ENCODE measurements at regions not wholly inside any gene's neighbourhood (a gene's known extent, or its start where the extent isn't known, plus 50 kb on each side); places are given as distances from the start of the nearest gene placed in this dataset.
"Not testable (repeated sequence)": the region's sequence is repeated elsewhere in the genome, so short reads cannot be mapped to it uniquely, and the experiment has no call there.

DNA sequence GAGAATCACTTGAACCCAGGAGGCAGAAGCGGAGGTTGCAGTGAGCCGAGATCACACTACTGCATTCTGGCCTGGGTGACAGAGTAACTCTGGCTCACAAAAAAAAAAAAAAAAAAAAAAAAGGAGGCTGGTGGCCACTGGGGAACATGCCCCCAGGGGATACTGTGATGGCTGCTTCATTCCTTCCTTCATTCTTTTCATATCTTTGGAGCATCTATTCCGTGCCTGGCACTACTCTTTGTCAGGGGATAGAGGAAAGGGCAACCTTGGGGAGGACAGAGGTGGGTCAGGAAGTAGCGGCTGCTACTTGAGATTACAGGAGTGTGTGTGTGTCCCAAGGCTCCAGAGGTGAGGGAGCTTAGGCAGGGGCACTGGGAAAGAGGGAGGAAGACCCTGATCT, 236.4 kb upstream of the NUPR2 start:
- H3K36me3 ChIP-seq (ENCODE audit: control insufficient read depth, insufficient read depth, low read length); H3K27me3 ChIP-seq (ENCODE audit: control insufficient read depth, insufficient read depth, low read length); H3K9ac ChIP-seq (ENCODE audit: low read depth, low read length); H3K4me1 ChIP-seq (ENCODE audit: control insufficient read depth, insufficient read depth, low read length); H3K27ac ChIP-seq (ENCODE audit: low read depth, low read length); H3K4me3 ChIP-seq (ENCODE audit: low read depth, low read length): not testable (repeated sequence)
- H3K9me3 ChIP-seq (ENCODE audit: control insufficient read depth, insufficient read depth, low read length): peaks cover 34% of the 10 kb centered on the region

DNA sequence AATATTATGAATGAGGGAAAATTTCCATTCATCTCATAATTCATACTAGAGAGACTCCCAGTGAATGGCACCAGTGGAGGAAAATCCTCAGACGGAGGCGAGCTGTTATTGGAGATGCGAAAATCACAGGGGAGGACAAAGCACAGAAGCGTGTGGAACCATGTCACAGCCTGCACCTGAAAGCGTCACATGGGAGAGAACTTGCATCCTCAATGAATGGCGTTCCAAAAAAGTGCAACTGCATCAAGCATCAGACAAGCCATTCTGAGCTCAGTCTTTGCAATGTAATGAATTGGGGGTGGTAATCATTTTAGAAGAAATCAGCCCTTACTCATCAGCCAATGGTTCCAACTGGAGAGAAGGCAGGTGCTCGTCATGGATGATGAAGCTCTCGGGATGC, 235.0 kb upstream of the NUPR2 start:
- H3K4me3 ChIP-seq (ENCODE audit: low read depth, low read length); H3K27ac ChIP-seq (ENCODE audit: low read depth, low read length); H3K27me3 ChIP-seq (ENCODE audit: control insufficient read depth, insufficient read depth, low read length); H3K4me1 ChIP-seq (ENCODE audit: control insufficient read depth, insufficient read depth, low read length); H3K9ac ChIP-seq (ENCODE audit: low read depth, low read length); H3K36me3 ChIP-seq (ENCODE audit: control insufficient read depth, insufficient read depth, low read length): not testable (repeated sequence)
- peaks cover 36% of the 10 kb centered on the region for H3K9me3 ChIP-seq (ENCODE audit: control insufficient read depth, insufficient read depth, low read length)

DNA sequence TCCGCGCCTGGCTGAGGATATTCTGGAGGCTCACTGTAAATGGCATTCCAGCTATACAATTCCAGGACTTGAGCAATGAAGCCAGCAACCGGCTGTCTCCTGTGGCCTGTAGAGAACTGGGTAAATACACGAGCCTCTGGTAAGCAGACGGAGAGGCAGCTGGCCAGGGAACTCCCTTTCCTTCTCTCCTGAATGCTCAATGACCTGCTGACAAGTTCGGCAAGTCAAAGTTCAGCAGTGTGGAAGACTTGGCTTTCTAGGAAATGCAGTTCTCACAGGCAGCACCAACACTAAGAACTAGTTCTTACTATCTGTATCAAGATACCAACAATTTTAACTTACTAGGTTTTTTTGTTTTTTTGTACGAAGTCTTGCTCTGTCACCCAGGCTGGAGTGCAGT, 232.1 kb upstream of the NUPR2 start:
- not testable (repeated sequence) for H3K27me3 ChIP-seq (ENCODE audit: control insufficient read depth, insufficient read depth, low read length); H3K4me3 ChIP-seq (ENCODE audit: low read depth, low read length); H3K4me1 ChIP-seq (ENCODE audit: control insufficient read depth, insufficient read depth, low read length); H3K9ac ChIP-seq (ENCODE audit: low read depth, low read length); H3K36me3 ChIP-seq (ENCODE audit: control insufficient read depth, insufficient read depth, low read length); H3K27ac ChIP-seq (ENCODE audit: low read depth, low read length)
- peaks cover 27% of the 10 kb centered on the region for H3K9me3 ChIP-seq (ENCODE audit: control insufficient read depth, insufficient read depth, low read length)

DNA sequence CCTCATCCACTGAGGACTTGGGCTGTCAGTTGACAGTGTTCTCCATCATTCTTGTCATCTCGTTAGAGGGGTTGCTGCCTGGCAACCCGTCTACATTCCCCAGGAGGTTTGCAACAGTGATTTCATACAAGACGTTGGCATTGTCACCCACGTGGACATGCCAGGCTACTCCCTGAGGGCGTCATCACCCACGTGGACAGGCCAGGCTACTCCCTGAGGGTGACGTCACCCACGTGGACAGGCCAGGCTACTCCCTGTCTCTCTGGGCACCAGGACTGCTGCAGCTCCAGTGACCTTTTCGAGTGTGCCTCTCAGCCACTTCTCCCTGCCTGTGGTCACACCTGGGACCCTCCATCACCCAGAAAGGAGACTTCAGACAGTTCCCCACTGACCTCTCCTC, 212.1 kb upstream of the NUPR2 start:
- not testable (repeated sequence) for H3K36me3 ChIP-seq (ENCODE audit: control insufficient read depth, insufficient read depth, low read length); H3K4me3 ChIP-seq (ENCODE audit: low read depth, low read length); H3K9ac ChIP-seq (ENCODE audit: low read depth, low read length); H3K27me3 ChIP-seq (ENCODE audit: control insufficient read depth, insufficient read depth, low read length); H3K27ac ChIP-seq (ENCODE audit: low read depth, low read length); H3K4me1 ChIP-seq (ENCODE audit: control insufficient read depth, insufficient read depth, low read length)
- H3K9me3 ChIP-seq (ENCODE audit: control insufficient read depth, insufficient read depth, low read length): peaks cover 34% of the 10 kb centered on the region

DNA sequence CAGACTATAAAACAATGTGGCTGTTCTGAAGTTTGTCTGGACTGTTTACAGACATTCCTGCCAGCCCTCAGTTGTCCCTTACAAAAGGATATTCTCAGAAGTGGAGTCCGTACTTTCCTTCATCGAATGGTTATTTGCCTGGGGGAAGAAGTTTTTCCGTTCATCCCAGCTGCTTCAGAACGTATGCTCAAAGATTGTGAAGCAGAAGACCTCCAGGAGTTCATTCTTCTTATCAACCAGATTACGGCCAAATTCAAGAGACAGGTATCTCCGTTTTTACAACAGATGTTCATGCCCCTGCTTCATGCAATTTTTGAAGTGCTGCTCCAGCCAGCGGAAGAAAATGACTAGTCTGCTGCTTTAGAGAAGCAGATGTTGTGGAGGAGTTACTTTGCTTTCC, 174.3 kb upstream of the NUPR2 start:
- no peaks in the 10 kb centered on the region for H3K36me3 ChIP-seq (ENCODE audit: control insufficient read depth, insufficient read depth, low read length)
- H3K4me3 ChIP-seq (ENCODE audit: low read depth, low read length): no peak overlapping the region
- peaks cover 65% of the 10 kb centered on the region for H3K9me3 ChIP-seq (ENCODE audit: control insufficient read depth, insufficient read depth, low read length)
- H3K9ac ChIP-seq (ENCODE audit: low read depth, low read length): no peak overlapping the region
- no peak overlapping the region for H3K27ac ChIP-seq (ENCODE audit: low read depth, low read length)
- no peaks in the 10 kb centered on the region for H3K27me3 ChIP-seq (ENCODE audit: control insufficient read depth, insufficient read depth, low read length)
- H3K4me1 ChIP-seq (ENCODE audit: control insufficient read depth, insufficient read depth, low read length): no peaks in the 10 kb centered on the region

DNA sequence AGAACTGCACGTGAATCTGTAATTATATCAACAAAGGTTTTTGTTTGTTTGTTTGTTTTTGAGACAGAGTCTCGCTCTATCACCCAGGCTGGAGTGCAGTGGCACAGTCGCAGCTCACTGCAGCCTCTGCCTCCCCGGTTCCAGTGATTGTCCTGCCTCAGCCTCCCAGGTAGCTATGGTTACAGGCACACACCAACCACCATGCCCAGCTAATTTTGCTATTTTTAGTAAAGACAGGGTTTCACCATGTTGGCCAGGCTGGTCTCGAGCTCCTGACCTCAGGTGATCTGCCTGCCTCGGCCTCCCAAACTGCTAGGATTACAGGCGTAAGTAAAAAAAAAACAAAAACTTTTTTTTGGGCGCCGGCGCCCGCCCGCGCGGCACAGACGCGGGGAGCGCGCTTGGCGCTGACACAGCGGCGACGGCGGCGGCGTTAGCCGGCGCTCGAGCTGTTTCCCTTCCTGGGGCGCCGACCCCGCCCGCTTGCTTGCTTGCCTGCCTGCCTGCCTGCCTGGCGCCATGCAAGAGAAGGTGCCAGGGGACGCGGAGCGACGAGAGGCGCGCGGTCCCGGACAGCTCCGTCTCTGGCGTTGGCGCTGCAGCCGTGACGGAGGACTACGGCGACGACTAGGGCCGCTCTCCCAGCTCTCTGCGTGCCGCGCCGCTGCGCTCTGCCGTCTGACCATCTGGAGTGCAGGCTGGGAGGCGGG, 171.4 kb upstream of the NUPR2 start:
- H3K9me3 ChIP-seq (ENCODE audit: control insufficient read depth, insufficient read depth, low read length): peaks cover 71% of the 10 kb centered on the region
- H3K27me3 ChIP-seq (ENCODE audit: control insufficient read depth, insufficient read depth, low read length): no peaks in the 10 kb centered on the region
- no peak overlapping the region for H3K27ac ChIP-seq (ENCODE audit: low read depth, low read length)

DNA sequence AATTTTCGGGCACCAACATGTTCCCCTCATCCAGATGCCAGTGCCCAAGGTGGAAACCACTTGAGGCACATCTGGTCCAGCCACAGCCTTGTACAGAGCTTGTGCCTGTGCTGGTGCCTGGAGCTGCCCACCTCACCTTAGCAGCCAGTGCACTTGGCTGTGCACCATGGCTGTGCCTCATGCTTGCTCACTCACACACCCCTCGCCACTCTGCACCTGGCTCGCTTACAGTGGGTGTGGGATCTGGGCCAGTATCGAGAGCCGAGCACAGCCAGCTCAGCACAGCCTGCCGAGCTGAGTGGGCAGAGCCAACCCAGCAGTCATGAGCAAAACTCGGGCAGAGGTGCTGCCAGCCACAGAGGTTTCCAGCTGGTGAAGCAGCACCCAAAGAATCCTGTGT, 139.9 kb upstream of the NUPR2 start:
- Histone ChIP-seq H3K36me3 (ENCODE audit: control insufficient read depth, insufficient read depth, low read length) (no peaks in the 10 kb centered on the region), H3K4me1 (ENCODE audit: control insufficient read depth, insufficient read depth, low read length) (no peaks in the 10 kb centered on the region), H3K27me3 (ENCODE audit: control insufficient read depth, insufficient read depth, low read length) (no peaks in the 10 kb centered on the region), H3K4me3 (ENCODE audit: low read depth, low read length) (no peak overlapping the region), H3K9me3 (ENCODE audit: control insufficient read depth, insufficient read depth, low read length) (peaks cover 91% of the 10 kb centered on the region), H3K9ac (ENCODE audit: low read depth, low read length) (no peak overlapping the region), H3K27ac (ENCODE audit: low read depth, low read length) (no peak overlapping the region)

More for the DNA sequence above, 171.4 kb upstream of the NUPR2 start:
- Histone ChIP-seq H3K4me1 (ENCODE audit: control insufficient read depth, insufficient read depth, low read length) (no peaks in the 10 kb centered on the region), H3K36me3 (ENCODE audit: control insufficient read depth, insufficient read depth, low read length) (no peaks in the 10 kb centered on the region), H3K4me3 (ENCODE audit: low read depth, low read length) (no peak overlapping the region), H3K9ac (ENCODE audit: low read depth, low read length) (no peak overlapping the region)

DNA sequence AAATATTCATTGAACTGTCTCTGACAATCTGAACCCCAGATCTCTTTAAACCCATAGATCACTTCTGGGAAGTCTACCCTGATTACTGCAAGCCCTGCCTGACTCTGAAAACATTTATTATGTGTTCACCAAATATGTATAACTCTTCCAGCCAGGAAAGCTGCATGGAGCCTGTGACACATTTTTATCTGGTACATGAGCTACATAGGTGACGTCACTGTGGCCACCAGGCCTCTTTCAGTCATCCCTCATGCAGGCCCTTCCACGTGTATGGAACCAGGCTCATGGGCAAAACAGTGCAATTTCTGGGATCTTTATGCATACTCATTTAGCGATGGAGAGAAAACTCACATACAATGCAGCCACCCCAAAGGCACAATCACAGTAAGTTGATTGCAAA, 133.9 kb upstream of the NUPR2 start:
- no peaks in the 10 kb centered on the region for H3K27me3 ChIP-seq (ENCODE audit: control insufficient read depth, insufficient read depth, low read length)
- no peak overlapping the region for H3K9ac ChIP-seq (ENCODE audit: low read depth, low read length)
- H3K4me3 ChIP-seq (ENCODE audit: low read depth, low read length): no peak overlapping the region; the same call in 1 of the 2 replicates
- H3K27ac ChIP-seq (ENCODE audit: low read depth, low read length): no peak overlapping the region
- no peaks in the 10 kb centered on the region for H3K4me1 ChIP-seq (ENCODE audit: control insufficient read depth, insufficient read depth, low read length)
- peaks cover 95% of the 10 kb centered on the region for H3K9me3 ChIP-seq (ENCODE audit: control insufficient read depth, insufficient read depth, low read length)
- no peaks in the 10 kb centered on the region for H3K36me3 ChIP-seq (ENCODE audit: control insufficient read depth, insufficient read depth, low read length)

DNA sequence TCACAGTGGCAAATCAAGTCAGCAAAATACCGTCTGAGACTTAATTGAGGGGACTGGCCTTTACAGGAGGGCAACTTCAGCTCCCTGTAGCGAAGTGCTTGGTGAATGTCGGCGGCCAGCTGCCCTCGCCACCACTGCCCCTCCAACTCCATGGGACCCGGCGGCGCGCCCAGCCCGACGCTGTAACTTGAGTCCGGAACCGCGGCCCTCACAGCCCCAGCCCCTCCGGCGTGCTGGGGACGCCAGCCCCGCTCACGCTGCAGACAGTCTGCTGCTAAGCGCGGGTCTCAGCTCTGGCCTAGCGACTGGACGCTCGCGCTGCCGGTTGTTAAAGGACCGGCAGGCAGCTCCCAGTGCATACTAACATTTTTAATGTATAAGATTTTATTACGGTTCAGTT, 113.4 kb upstream of the NUPR2 start:
- Histone ChIP-seq H3K9me3 (ENCODE audit: control insufficient read depth, insufficient read depth, low read length) (peaks cover 79% of the 10 kb centered on the region), H3K4me1 (ENCODE audit: control insufficient read depth, insufficient read depth, low read length) (no peaks in the 10 kb centered on the region), H3K27me3 (ENCODE audit: control insufficient read depth, insufficient read depth, low read length) (no peaks in the 10 kb centered on the region), H3K27ac (ENCODE audit: low read depth, low read length) (no peak overlapping the region), H3K36me3 (ENCODE audit: control insufficient read depth, insufficient read depth, low read length) (no peaks in the 10 kb centered on the region), H3K9ac (ENCODE audit: low read depth, low read length) (no peak overlapping the region), H3K4me3 (ENCODE audit: low read depth, low read length) (no peak overlapping the region)

DNA sequence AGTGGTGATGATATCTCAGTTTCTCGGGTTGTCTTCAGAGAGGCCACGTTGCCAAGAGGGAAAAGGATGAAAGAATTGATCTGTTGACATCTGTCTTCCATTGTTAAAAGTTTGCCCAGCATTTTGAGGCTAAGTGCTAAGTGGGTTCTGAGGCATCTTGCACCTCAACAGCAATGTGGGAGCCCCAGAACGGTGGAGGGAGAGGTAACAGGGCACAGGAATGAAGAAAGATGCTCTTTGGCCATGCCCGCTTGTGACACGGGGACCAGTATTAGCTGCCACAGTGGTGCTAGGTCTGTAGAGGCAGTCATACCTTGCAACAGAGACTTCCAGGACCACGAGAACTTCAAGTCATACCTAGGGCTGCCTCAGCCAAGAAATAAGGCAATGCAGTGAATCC, 106.6 kb upstream of the NUPR2 start:
- Histone ChIP-seq H3K27me3 (ENCODE audit: control insufficient read depth, insufficient read depth, low read length) (no peaks in the 10 kb centered on the region), H3K27ac (ENCODE audit: low read depth, low read length) (no peak overlapping the region), H3K4me3 (ENCODE audit: low read depth, low read length) (peak overlapping the region; percentile 9; the same call in 1 of the 2 replicates), H3K36me3 (ENCODE audit: control insufficient read depth, insufficient read depth, low read length) (no peaks in the 10 kb centered on the region), H3K9ac (ENCODE audit: low read depth, low read length) (no peak overlapping the region), H3K9me3 (ENCODE audit: control insufficient read depth, insufficient read depth, low read length) (peaks cover 92% of the 10 kb centered on the region), H3K4me1 (ENCODE audit: control insufficient read depth, insufficient read depth, low read length) (no peaks in the 10 kb centered on the region)

DNA sequence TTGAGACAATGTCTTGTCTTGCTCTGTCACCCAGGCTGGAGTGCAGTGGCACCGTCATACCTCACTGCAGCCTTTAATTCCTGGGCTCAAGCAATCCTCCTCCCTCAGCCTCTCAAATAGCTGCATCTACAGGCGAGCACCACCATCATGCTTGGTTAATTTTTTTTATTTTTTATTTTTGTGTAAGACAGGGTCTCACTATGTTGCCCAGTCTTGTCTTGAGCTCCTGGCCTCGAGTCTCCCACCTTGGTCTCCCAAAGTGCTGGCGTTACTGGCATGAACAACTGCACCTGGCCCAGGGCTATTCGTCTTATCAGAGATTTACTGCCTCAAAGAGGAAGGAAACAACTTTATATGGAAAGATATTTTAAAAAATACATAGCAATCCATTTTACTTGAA, 102.8 kb upstream of the NUPR2 start:
- H3K9me3 ChIP-seq (ENCODE audit: control insufficient read depth, insufficient read depth, low read length): peaks cover 95% of the 10 kb centered on the region
- no peaks in the 10 kb centered on the region for H3K27me3 ChIP-seq (ENCODE audit: control insufficient read depth, insufficient read depth, low read length)
- no peak overlapping the region for H3K27ac ChIP-seq (ENCODE audit: low read depth, low read length)
- H3K4me1 ChIP-seq (ENCODE audit: control insufficient read depth, insufficient read depth, low read length): no peaks in the 10 kb centered on the region
- H3K36me3 ChIP-seq (ENCODE audit: control insufficient read depth, insufficient read depth, low read length): no peaks in the 10 kb centered on the region
- no peak overlapping the region for H3K9ac ChIP-seq (ENCODE audit: low read depth, low read length)
- no peak overlapping the region for H3K4me3 ChIP-seq (ENCODE audit: low read depth, low read length)

DNA sequence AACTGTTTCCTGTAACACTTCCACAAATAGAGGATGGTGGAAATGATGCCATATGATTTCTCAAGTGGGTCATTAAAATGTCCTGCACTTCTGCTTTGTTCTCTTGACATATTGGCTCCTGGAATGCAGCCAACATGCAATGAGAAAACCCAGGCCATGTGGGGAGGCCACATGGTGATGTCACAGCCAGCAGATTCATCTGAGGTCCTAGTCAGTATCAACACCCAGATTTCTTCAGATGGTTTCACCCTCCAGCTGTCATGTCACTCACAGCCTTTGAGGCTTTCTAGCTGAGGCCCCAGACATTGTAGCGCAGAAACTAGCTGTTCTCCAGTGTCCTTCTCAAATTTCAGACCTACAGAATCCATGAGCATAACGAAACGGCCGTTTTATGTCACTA, 102.3 kb upstream of the NUPR2 start:
- no peaks in the 10 kb centered on the region for H3K27me3 ChIP-seq (ENCODE audit: control insufficient read depth, insufficient read depth, low read length)
- H3K4me1 ChIP-seq (ENCODE audit: control insufficient read depth, insufficient read depth, low read length): no peaks in the 10 kb centered on the region
- no peaks in the 10 kb centered on the region for H3K36me3 ChIP-seq (ENCODE audit: control insufficient read depth, insufficient read depth, low read length)
- no peak overlapping the region for H3K27ac ChIP-seq (ENCODE audit: low read depth, low read length)
- peaks cover 95% of the 10 kb centered on the region for H3K9me3 ChIP-seq (ENCODE audit: control insufficient read depth, insufficient read depth, low read length)
- no peak overlapping the region for H3K9ac ChIP-seq (ENCODE audit: low read depth, low read length)
- H3K4me3 ChIP-seq (ENCODE audit: low read depth, low read length): no peak overlapping the region

Data from HUES48 (cell line).